NOMO-1 treated with DMSO at 0.1 percent for 48 hours (cell line): ENCODE measurements at regions not wholly inside any gene's neighbourhood (a gene's known extent, or its start where the extent isn't known, plus 50 kb on each side); places are given as distances from the start of the nearest gene placed in this dataset.
"Not testable (repeated sequence)": the region's sequence is repeated elsewhere in the genome, so short reads cannot be mapped to it uniquely, and the experiment has no call there.

Experiments
- DNase-seq: peaks from one replicate; lab custom pipeline; 2025; ENCODE audit not compliant: unreplicated experiment; lab: John Stamatoyannopoulos, UW

DNA sequence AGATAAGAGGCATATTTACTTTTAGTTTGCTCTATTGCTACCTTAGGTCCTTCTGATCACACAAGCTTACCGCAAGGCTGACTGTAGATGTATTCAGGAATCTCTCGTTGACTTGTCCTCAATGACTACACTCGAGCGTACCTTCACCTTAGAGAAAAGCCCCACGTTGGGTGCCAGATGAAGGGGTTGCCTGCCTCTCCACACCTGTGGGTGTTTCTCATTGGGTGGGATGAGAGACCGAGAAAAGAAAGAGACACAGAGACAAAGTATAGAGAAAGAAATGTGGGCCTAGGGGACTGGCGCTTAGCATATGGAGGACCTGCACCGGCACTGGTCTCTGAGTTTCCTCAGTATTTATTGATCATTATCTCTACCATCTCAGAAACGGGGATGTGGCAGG lies 51.8 kb downstream of the ASCL4 start:
- no peak for DNase-seq

DNA sequence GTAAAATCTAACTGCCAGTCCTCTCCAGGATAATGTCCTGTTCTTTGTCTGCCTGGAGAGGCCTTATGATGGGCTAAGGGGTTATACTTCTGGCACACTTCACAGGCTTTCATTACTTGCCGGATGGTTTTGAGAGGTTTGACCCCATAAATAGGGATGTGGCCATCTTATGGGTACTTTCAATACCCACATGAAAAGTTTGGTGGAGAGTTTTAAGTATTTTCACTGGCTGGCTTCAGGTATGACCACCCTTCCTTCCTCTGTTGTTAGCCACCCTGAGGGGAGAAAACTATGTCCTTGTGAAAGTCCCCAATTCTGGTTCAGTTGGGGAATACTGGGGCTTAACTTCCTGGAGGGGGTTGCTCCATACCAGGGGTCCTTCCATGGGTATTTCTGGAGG lies 54.8 kb downstream of the ASCL4 start:
- no peak for DNase-seq

DNA sequence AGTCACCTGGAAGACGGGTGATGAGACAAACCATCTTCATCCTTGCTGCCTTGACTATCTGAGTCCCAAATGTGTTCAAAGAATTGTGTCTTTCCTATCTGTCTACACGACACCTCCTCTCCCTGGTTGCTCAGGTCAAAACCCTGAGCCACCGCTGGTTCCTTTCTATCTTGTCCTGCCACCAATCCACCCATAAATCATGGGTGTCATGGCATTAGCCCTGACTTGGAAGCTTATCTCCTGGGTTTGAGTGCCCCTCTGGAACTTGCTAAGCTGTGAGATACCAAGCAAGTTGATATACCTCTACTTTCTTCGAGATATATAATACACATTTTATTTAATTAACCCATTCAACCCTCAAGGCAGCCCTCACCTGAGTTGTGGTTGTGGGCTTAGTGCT lies 57.9 kb downstream of the ASCL4 start:
- DNase-seq, result no peak

DNA sequence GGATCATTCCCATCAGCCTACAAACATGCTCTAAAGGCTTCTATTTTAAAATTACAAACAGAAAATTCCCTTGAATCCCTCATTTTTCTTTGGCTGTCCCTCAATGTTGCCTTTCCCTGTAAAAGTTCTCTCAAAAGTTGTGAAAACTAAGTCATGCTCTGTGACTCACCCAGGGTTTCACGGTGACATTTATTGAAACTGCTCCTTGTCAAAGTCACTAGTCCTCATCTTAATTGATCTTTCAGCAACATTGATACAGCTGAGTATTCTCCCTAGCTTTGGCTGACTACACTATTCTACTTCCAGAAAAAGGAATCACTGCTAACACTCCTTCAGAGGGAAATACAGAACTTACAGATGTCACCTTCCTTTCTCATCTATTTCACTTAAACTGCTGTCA lies 65.7 kb downstream of the ASCL4 start:
- DNase-seq, result no peak

DNA sequence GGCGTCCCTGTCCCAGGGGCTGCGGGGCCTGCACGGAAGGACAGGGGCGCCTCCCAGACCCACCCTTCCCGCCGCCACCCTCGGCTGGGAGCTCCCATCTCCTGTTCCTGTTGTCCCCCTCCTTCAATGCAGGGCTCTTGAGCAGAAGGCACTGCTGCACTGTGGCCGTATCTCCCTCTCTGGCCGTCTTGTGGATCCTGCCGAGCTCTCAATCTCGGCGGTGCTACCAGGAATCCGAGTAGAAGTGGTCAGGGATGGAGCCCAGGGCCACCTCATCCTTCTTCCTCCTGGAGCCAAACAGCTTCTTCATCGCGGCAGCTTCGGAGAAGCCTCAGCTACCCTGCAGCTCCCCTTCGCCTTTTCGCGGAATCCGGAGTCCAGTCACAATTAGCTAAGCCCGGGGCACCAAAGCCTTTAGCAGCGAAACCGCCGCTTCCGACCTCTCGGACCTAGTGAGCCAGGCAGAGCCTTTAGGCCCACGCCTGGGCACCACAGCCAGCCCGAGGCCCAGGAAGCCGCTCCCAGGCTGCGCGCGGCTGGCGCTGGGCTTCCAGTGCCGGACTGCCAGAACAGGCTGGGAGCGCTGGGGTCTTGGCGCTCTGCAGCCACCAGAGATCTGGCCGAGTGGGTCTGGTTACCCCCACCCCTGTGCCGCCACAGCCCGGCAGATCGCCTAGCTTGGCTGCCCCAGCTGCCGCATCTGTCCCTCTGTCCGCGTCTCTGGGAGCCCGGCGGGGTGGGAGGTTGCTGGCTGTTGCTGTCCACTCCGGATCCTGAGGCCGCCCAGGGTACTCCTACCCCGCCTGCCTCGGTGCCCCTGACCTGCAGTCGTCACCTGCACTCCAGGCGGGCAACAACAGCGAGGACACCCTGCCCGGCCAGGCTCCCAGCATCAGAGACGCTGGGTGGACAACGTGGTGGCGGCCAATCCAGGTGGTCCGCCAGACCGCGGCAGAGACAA lies 69.1 kb downstream of the ASCL4 start:
- DNase-seq, result no peak

DNA sequence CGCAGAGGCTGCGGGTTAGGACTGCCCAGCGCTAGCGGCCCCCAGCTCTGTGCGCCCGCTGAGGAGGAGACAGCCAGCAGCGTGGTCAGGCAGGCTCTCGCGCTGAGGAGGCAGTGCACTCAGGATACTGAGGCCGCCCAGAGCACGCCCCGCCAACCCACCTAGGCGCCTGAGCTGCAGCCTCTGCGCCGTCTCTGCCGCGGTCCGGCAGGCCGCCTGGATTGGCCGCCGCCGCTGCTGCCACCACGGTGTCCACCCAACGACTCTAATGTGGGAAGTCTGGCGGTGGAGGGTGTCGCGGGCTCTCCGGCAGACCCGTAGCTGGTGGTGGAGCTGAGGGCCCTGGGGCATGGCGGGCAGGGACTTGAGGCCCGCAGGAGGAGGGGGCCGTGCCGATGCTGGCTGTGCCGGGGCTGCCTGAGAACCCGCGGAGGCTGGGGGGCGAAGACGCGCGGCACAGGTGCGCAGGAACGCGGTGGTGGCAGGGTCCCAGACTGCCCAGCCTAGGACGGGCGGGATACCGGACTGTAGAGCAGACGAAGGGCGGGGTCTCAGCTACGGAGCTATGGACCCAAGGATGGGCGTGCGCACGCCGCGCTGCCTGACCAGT lies 69.9 kb downstream of the ASCL4 start:
- no peak for DNase-seq

DNA sequence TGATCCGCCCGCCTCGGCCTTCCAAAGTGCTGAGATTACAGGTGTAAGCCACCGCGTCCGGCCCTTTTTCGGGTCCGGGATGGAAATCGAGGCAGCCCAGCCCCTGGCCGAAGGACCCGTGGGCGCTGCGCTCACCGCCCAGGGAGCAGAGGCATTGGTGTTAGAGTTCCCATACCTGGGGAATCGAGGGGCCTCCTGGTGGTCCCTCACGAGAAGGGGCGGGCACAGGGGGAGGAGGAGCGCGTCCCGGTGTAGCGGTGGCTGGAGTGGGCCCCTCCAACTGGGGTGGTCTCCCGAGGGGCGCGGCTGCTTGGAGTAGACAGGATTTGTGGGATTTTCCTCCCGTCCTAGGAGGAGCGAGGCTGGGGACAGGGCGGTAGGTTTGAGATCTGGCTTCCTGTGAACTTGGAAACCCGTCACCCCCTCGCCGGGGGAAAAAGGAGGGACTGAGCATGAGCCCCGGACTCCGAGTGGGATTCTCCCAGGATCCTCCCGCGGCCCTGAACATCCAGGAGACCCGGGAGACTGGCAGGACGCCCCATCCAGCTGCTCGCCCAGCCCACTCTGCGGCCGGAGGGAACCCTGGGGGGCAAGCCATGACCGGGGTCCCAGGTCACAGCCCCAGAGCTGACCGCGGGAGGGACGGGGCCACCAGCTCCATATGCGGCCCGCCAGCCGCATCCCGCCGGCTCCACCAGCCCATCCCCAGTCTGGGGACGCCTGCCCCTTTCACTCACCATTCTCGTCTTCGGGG lies 70.9 kb downstream of the ASCL4 start:
- DNase-seq, result no peak

DNA sequence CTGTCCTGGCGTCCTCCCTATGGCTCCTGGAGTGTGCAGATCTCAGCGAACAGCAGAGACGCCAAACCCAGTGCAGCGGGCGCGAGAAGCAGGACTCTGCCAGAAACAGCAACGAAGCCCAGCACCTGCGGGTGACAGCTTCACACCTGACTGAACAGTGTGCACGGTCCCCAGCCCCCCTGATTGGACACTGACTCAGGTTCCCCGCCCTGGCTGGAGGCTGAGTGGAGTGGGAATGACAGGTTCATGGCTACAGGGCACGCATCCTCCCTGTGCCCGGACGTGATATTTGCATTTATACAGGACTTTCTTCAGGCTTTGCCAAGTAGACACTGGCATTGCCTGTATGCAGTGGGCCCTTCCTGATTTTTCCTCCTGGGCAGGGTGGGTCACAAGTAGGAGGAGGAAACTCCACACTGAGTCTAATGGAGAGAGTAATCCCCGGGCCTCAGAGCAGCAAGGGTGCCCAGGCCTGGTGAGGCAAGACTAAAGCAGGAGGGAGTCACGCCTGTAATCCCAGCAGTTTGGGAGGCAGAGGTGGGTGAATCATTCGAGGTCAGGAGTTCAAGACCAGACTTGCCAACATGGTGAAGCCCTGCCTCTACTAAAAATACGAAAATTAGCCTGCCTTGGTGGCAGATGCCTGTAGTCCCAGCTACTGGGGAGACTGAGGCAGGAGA lies 71.6 kb downstream of the ASCL4 start:
- DNase-seq, result no peak

DNA sequence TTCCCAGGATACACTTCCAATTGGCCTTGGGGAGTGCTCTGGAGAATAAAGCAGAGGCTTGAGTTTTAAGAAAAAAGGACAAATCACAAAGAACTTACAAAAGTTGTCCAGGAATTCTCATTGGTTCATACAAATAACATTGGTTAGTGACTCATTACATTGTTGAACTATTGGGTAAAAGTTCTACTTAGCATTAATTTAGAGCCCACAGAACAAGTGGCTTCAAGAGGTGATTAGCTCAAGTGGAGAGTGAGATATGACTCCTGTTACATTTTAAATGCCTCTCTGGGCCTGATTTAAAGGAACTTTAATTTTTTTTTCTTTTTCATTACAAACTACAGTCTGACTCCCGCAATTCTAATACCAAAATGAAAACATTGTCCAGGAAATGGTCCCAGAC lies 72.9 kb downstream of the ASCL4 start:
- DNase-seq, result no peak

DNA sequence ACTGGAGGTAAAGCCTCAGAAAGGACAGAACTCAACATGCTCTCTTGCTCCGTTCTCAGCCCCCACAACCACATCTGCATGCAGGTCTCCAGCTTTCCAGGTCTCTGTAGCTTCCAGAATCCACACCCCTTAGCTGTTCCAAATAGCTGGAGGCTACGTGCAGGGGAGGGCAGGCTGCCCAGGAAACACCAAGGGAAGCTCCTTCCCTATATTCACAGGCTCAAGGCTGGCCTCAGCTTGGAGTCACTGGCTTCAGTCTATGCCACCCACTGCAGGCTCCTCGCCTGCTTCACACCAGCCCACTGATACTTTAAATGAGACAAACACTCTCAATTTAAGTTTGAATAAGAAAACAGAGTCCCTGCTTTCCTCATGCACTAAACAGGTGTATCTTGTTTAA lies 73.3 kb downstream of the ASCL4 start:
- DNase-seq, result no peak

DNA sequence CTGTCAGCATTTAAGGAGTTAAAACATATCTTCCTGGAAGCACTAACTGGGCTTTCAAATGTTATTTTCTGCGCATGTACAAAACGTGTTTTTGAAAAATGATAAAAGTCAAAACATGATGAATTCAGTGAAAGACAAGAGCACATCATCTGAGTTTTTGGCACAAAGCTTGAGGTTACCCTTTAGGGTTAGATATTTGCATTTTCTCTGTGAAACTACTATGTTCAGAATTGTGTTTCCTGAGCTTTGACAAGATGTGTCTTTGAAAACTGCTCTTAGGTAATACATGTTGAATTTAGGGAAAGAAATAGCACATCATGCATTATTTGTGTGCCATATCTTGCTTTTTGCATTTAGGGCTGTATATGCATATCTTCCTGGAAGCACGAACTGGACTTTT lies 79.0 kb downstream of the ASCL4 start:
- no peak for DNase-seq

DNA sequence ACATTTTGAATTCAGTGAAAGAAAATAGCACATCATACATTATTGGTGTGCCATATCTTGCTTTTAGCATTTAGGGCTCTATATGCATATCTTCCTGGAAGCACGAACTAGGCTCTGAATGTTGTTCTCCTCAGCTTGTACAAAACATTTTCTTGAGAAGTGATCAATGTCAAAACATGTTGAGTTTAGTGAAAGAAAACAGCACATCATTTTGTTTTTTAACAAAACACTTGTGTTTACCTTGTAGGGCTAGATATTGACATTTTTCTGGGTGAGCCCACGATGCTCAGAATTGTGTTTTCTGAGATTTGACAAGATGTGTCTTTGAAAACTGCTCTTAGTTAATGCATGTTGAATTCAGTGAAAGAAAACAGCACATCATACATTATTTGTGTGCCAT lies 81.0 kb downstream of the ASCL4 start:
- DNase-seq, result no peak

DNA sequence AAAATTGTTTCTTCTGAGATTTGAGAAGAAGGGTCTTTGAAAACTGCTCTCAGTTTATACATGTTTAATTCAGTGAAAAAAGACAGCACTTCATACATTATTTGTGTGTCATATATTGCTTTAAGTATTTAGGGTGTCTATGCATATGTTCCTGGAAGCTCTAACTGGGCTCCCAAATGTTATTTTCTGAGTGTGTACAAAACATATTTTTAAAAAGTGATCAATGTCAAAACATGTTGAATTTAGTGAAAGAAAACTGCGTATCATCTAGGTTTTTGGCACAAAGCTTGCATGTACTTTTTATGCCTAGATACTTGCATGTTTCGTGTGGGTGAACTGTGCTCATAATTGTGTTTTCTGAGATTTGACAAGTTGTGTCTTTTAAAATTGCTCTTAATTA lies 81.6 kb downstream of the ASCL4 start:
- no peak for DNase-seq

DNA sequence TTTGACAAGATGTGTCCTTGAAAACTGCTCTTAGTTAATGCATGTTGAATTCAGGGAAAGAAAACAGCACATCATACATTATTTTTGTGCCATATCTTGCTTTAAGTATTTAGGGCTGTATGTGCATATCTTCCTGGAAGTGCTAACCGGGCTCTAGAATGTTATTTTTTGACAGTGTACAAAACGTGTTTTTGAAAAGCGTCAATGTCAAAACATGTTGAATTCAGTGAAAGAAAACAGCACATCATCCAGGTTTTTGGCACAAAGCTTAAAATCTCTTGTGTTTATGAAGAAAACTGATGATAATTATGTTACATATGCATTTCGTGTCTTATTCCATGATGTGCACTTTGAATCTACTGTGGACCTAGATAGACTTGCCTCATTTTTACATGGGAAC lies 82.7 kb downstream of the ASCL4 start:
- no peak for DNase-seq

DNA sequence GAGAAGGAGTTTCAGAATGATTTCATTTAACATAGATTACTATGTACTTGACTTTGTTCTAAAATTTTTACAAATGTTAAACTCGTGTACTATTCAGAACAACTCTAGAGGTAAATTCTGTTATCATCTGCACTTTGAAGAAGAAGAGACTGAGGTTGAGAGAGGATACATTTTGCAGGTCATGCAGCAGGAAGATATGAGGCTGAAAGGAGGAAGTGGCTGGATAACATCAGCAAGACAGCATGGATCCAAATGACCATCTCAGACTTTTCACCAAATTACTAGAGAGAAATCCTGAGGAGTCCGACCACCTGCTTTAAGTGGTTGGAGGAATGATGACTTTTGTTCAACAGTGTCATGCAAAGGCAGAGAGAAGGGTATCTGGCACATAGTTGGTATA lies 84.9 kb downstream of the ASCL4 start:
- no peak for DNase-seq

DNA sequence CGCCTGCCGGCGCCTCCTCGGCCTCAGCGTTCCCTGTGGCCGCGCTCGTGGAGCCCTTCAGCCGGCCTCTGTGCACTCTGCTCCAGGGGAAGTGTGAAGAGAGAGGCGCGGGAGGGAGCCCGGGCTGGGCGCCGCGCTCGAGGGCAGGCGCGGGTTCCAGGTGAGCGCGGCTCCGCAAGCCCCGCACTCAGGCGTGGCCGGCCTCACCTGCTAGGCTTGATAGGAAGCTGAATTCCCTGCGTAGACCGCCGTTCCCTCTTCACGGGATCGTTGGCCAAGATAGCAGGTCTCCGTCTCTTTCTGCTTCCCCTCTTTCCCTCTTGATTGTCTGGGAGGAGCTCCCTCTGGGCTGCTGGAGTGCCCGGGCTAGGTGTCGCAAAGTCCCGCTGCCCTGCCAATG lies 89.7 kb downstream of the ASCL4 start:
- DNase-seq, result peak; percentile 8

DNA sequence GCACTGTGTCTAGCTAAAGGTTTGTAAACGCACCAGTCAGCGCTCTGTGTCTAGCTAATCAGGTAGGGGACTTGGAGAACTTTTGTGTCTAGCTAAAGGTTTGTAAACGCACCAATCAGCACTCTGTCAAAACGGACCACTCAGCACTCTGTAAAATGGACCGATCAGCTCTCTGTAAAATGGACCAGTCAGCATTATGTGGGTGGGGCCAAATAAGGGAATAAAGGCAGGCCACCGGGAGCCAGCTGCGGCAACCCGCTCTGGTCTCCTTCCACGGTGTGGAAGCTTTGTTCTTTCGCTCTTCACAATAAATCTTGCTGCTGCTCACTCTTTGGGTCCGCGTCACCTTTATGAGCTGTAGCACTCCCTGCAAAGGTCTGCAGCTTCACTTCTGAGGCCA lies 90.2 kb downstream of the ASCL4 start:
- DNase-seq, result not testable (repeated sequence)

DNA sequence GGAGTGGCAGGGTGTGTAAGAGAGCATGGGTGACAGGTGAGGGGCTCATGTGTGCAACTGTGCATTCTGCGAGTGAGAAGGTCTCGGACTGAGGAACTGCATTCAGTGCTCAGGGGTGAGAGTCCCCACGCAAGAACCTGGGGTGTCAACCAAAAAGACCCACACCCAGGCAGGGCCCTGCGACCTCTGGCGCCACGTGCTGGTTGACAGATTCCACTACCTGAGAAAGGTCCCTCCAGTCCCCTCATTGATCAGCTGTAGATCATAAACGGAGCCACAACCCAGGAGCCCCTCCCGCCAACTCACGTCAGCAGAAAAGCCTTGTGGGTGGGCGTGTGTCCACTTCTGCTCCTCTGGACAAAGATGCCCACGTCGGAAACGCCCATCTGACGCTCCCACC lies 98.7 kb downstream of the ASCL4 start:
- DNase-seq, result no peak

DNA sequence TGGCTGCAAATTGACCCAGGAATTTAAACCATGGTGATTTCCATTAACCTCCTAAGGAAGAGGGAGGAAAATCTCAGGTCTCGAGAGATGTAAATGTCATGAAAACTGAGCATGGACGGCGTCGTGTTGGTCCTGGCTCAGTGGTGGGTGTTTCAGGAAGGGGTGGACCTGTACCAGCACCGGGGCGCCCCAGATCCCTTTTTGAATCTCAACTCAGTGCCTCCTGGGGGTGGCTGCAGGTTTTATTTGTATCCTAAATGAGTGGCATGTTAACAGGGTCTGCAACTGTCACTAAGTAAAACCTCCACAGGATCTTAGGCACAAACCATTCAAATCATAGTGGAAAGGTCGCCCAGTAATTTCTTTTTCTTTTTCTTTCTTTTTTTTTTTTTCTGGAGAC lies 101.3 kb downstream of the ASCL4 start:
- DNase-seq, result no peak

DNA sequence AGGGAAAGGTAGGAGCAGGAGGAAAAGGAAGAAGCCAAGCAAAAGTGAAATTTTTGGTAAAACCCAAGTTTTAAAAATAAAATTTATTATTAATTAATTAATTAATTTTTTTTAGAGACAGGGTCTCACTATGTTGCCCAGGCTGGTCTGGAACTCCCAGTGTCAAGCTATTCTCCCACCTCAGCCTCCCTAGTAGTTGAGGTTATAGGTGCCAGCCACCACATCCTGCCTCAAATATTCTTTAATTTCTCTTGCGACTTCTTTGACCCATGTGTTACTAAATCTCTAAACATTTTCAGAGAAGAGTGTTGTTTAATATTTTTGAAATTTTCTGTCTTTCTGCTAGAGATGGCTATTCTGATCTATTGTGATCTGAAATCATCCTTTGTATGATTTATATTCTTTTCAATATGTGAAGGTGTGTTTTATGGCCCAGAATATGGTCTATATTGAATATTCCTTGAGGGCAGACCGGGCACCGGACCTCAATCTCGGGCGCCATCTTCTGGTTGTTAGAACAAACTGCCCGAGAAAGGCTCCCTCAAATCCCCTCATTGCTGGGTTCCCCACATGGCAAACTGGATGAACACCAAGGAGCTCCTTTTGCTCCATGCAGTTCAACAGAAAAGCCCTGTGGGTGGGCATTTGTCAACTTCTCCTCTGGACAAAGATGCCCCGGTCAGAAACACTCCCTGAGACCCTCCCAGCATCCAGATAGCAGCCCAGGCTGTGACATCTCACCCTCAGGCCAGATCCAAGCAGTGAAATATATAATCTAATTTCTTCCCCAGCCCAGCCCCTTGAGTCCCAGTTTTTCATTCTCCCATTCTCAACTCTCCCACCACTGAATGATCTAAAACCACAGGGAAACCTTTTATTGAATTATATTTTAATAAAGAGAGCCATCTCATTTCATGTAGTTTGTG lies 110.5 kb downstream of the ASCL4 start:
- DNase-seq, result peak; percentile 42
